HCT116 (cell line): ENCODE measurements at regions not wholly inside any gene's neighbourhood (a gene's known extent, or its start where the extent isn't known, plus 50 kb on each side); places are given as distances from the start of the nearest gene placed in this dataset.

Source experiments
- ATAC-seq: fragments of 200-7000 bp; cut with Tn5 transposase; 2 replicates; pipeline ENCODE4 v1.9.1; 2020; ENCODE audit warnings: mild to moderate bottlenecking, moderate library complexity
- BruUV-seq: library from RNA; stranded (reverse); fragments of 400-500 nt; replicated peaks from 2 replicates; lab custom pipeline; 2021; lab: Mats Ljungman, UMichigan
- CTCF ChIA-PET: fragments of 300-600 bp; sonication (Branson Sonifier 250); formaldehyde crosslinking; loops from one replicate; lab custom pipeline; 2021; ENCODE audit warnings: antibody characterized with exemption; lab: Charles Lee
- POLR2A ChIA-PET: fragments of 300-600, 350-600 bp; sonication (Branson Sonifier 250); formaldehyde crosslinking; loops from one replicate; lab custom pipeline; 2021; ENCODE audit warnings: antibody characterized with exemption; lab: Charles Lee
- RAD21 ChIA-PET, 2 experiments: fragments of 300-600 bp; sonication (Branson Sonifier 250); formaldehyde crosslinking; loops; one replicate each; lab custom pipeline; 2023; ENCODE audit warnings: low total read pairs in 2 of 2; ENCODE audit not compliant: uncharacterized antibody in 2 of 2, unreplicated experiment in 2 of 2, low non-redundant PET in 1 of 2; lab: Charles Lee
- DNase-seq: peaks from one replicate; pipeline ENCODE4 v3.0.0-alpha.2; 2010; ENCODE audit warnings: low read depth, low spot score
- H2AFZ ChIP-seq: fragments of 200-600 bp; shearing (Covaris generic), sonication (generic); 2 replicates; pipeline ENCODE4 v1.6.1; 2017; ENCODE audit warnings: low read depth, mixed run types, mixed read lengths, antibody characterized with exemption, low read length; ENCODE audit not compliant: poor library complexity, severe bottlenecking
- H3K27ac ChIP-seq: 2 replicates; pipeline ENCODE4 v1.5.1; 2012; ENCODE audit warnings: low read depth, low read length
- H3K27me3 ChIP-seq: fragments of 200-600 bp; sonication (generic); 2 replicates; pipeline ENCODE4 v1.6.1; 2016; ENCODE audit warnings: mixed run types, low read length, mixed read lengths; ENCODE audit not compliant: insufficient read depth
- H3K36me3 ChIP-seq, 2 experiments: fragments of 200-500 bp in 1 of 2; fragments of 200-600 bp in 1 of 2; sonication (Bioruptor generic) in 1 of 2; sonication (generic) in 1 of 2; 2 replicates each; pipeline versions ENCODE4 v1.5.1 to v1.6.1; 2014 to 2016; ENCODE audit warnings: low read length in 2 of 2, inconsistent platforms in 1 of 2, mixed read lengths in 1 of 2, mixed run types in 1 of 2; ENCODE audit not compliant: insufficient read depth in 2 of 2, control insufficient read depth in 1 of 2
- H3K4me1 ChIP-seq, 2 experiments: fragments of 200-600 bp in 1 of 2; sonication (generic) in 1 of 2; 2 replicates each; pipeline versions ENCODE4 v1.5.1 to v1.6.1; 2012 to 2017; ENCODE audit warnings: low read length in 2 of 2, inconsistent platforms in 1 of 2, mild to moderate bottlenecking in 1 of 2, mixed read lengths in 1 of 2, mixed run types in 1 of 2, moderate library complexity in 1 of 2; ENCODE audit not compliant: insufficient read depth in 2 of 2, control insufficient read depth in 1 of 2
- H3K4me2 ChIP-seq: fragments of 200-600 bp; sonication (generic); 2 replicates; pipeline ENCODE4 v1.6.1; 2017; ENCODE audit warnings: mixed run types, low read length, mixed read lengths
- H3K4me3 ChIP-seq, 2 experiments: fragments of 200-600 bp in 1 of 2; sonication (generic) in 1 of 2; replicated peaks in 1 of 2; 2 replicates each; pipeline ENCODE4 v1.5.1; 2011 to 2016; ENCODE audit warnings: low read length in 2 of 2, control low read depth in 1 of 2, low read depth in 1 of 2, mild to moderate bottlenecking in 1 of 2, mixed read lengths in 1 of 2, mixed run types in 1 of 2
- H3K79me2 ChIP-seq: fragments of 200-600 bp; sonication (generic); 2 replicates; pipeline ENCODE4 v1.6.1; 2017; ENCODE audit warnings: mild to moderate bottlenecking, mixed run types, low read length, moderate library complexity, mixed read lengths; ENCODE audit not compliant: insufficient read depth
- H3K9ac ChIP-seq: fragments of 200-600 bp; sonication (generic); 2 replicates; pipeline ENCODE4 v1.6.1; 2016; ENCODE audit warnings: low read length, mixed read lengths
- H3K9me2 ChIP-seq: fragments of 200-600 bp; sonication (generic), shearing (Covaris generic); 2 replicates; pipeline ENCODE4 v1.6.1; 2017; ENCODE audit warnings: mixed run types, mild to moderate bottlenecking, moderate library complexity; ENCODE audit not compliant: insufficient read depth
- H3K9me3 ChIP-seq, 2 experiments: fragments of 200-500 bp in 1 of 2; fragments of 200-600 bp in 1 of 2; sonication (Bioruptor generic) in 1 of 2; sonication (generic) in 1 of 2; 2 replicates each; pipeline ENCODE4 v1.6.1; 2014 to 2017; ENCODE audit warnings: low read length in 2 of 2, mixed read lengths in 2 of 2, inconsistent platforms in 1 of 2, low read depth in 1 of 2, mild to moderate bottlenecking in 1 of 2, mixed run types in 1 of 2, moderate library complexity in 1 of 2; ENCODE audit not compliant: control insufficient read depth in 1 of 2, insufficient read depth in 1 of 2
- H4K20me1 ChIP-seq: fragments of 200-600 bp; sonication (generic), shearing (Covaris generic); 2 replicates; pipeline ENCODE4 v1.6.1; 2017; ENCODE audit warnings: mixed run types, mild to moderate bottlenecking, moderate library complexity; ENCODE audit not compliant: insufficient read depth
- CBX3 ChIP-seq: IDR thresholded peaks from 2 replicates; pipeline ENCODE4 v1.6.1; 2012; ENCODE audit warnings: low read depth
- EGR1 ChIP-seq: IDR thresholded peaks from 2 replicates; pipeline ENCODE4 v1.6.1; 2012; ENCODE audit warnings: low read depth
- ELF1 ChIP-seq: IDR thresholded peaks from 2 replicates; pipeline ENCODE4 v1.6.1; 2012; ENCODE audit warnings: low read depth, borderline replicate concordance
- EZH2phosphoT487 ChIP-seq: fragments of 200-600 bp; IDR thresholded peaks from 2 replicates; pipeline ENCODE4 v1.6.1; 2018; ENCODE audit warnings: antibody characterized with exemption, borderline replicate concordance
- FOSL1 ChIP-seq: IDR thresholded peaks from 2 replicates; pipeline ENCODE4 v1.6.1; 2012; ENCODE audit warnings: low read depth
- POLR2A ChIP-seq: IDR thresholded peaks from 2 replicates; pipeline ENCODE4 v1.7.0; 2011; ENCODE audit warnings: borderline replicate concordance; ENCODE audit not compliant: insufficient read depth, insufficient read length; ENCODE audit errors: extremely low read depth
- SP1 ChIP-seq: IDR thresholded peaks from 2 replicates; pipeline ENCODE4 v1.6.1; 2012; ENCODE audit warnings: low read depth
- SRF ChIP-seq: IDR thresholded peaks from 2 replicates; pipeline ENCODE4 v1.6.1; 2012; ENCODE audit warnings: low read depth
- TCF7L2 ChIP-seq: IDR thresholded peaks from 2 replicates; pipeline ENCODE4 v1.7.0; 2011; ENCODE audit warnings: borderline replicate concordance, inconsistent platforms; ENCODE audit not compliant: insufficient read depth, insufficient read length; ENCODE audit errors: extremely low read depth
- ZNF274 ChIP-seq: fragments of 200-500 bp; sonication (Bioruptor generic); IDR thresholded peaks from 2 replicates; pipeline ENCODE4 v1.6.1; 2014; ENCODE audit warnings: mild to moderate bottlenecking, low read depth, low read length, inconsistent platforms
- intact Hi-C: fragments of 100-400 bp; cut with micrococcal nuclease; formaldehyde crosslinking; loops from 2 replicates; pipeline ENCODE4 v1.10.0; 2022
- TF ChIP-seq, protein P1 (sequence below): IDR thresholded peaks from 2 replicates; pipeline ENCODE4 v1.6.1; 2011; ENCODE audit warnings: mild to moderate bottlenecking, low read length, moderate library complexity; ENCODE audit not compliant: insufficient replicate concordance; ENCODE audit errors: extremely low read depth
- TF ChIP-seq, protein P2 (sequence below): IDR thresholded peaks from 2 replicates; pipeline ENCODE4 v1.6.1; 2012; ENCODE audit warnings: low read depth
- TF ChIP-seq, protein P3 (sequence below): IDR thresholded peaks from 2 replicates; pipeline ENCODE4 v1.6.1; 2012

DNA sequence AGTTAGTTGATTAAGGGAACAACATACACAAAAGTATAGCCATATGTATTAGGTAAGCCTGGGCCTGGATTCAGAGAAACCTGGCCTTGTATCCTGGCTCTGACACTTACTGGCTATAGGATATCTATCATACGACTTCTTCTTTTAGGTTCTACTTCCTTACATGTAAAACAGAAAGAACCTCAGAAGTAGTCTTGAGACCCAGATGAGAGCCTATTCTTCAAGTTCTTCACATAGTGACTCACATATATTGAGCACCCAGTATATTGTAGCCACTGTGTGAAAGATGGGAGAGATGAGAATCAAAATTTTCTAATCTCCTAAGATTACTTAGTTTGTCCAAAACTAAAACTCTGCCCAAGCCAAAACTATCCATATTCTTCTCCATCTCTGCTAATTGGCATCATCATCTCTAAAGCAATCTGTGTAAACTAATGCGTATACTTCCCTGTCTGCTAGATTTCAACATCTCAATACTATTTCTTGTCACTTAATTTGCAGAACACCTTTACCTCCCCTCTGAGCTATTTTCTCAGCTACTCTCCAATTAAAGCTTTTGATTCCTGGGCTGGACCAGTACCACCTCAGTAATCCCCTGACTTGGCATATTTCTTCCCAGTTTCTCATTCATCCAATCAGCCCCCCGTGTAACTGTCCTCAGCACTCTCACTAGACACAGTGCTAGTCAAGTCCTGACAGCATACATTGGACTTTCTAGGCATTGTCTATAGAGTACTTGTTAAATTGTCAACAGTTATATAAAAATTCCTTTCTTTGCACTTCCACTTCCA lies 53.5 kb upstream of the MET start:
- ChIA-PET POLR2A (no interaction called here), RAD21 (no interaction called here), CTCF (no interaction called here)
- Histone ChIP-seq H3K27ac (no peak overlapping the region), H3K36me3 (no peaks in the 10 kb centered on the region), H3K9ac (no peak overlapping the region), H3K4me2 (no peak overlapping the region), H2AFZ (peak overlapping the region; percentile 20), H3K9me2 (no peaks in the 10 kb centered on the region), H3K4me3 (no peak overlapping the region), H3K79me2 (no peaks in the 10 kb centered on the region), H3K4me1 (peaks cover 0 to 15% of the 10 kb centered on the region in 2 experiments; a peak in 2 of 4 replicates), H3K27me3 (no peaks in the 10 kb centered on the region), H4K20me1 (no peaks in the 10 kb centered on the region), H3K9me3 (no peaks in the 10 kb centered on the region)
- DNase-seq (no peak), ATAC-seq (no peak)
- TF ChIP-seq EZH2phosphoT487 (no peak), SRF (no peak), TCF7L2 (no peak), EGR1 (no peak), FOSL1 (no peak), SP1 (no peak), ZNF274 (no peak), ELF1 (no peak), CBX3 (no peak), POLR2A (no peak)
- TF ChIP-seq, protein P1, sequence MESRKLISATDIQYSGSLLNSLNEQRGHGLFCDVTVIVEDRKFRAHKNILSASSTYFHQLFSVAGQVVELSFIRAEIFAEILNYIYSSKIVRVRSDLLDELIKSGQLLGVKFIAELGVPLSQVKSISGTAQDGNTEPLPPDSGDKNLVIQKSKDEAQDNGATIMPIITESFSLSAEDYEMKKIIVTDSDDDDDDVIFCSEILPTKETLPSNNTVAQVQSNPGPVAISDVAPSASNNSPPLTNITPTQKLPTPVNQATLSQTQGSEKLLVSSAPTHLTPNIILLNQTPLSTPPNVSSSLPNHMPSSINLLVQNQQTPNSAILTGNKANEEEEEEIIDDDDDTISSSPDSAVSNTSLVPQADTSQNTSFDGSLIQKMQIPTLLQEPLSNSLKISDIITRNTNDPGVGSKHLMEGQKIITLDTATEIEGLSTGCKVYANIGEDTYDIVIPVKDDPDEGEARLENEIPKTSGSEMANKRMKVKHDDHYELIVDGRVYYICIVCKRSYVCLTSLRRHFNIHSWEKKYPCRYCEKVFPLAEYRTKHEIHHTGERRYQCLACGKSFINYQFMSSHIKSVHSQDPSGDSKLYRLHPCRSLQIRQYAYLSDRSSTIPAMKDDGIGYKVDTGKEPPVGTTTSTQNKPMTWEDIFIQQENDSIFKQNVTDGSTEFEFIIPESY = no peak
- TF ChIP-seq, protein P2, sequence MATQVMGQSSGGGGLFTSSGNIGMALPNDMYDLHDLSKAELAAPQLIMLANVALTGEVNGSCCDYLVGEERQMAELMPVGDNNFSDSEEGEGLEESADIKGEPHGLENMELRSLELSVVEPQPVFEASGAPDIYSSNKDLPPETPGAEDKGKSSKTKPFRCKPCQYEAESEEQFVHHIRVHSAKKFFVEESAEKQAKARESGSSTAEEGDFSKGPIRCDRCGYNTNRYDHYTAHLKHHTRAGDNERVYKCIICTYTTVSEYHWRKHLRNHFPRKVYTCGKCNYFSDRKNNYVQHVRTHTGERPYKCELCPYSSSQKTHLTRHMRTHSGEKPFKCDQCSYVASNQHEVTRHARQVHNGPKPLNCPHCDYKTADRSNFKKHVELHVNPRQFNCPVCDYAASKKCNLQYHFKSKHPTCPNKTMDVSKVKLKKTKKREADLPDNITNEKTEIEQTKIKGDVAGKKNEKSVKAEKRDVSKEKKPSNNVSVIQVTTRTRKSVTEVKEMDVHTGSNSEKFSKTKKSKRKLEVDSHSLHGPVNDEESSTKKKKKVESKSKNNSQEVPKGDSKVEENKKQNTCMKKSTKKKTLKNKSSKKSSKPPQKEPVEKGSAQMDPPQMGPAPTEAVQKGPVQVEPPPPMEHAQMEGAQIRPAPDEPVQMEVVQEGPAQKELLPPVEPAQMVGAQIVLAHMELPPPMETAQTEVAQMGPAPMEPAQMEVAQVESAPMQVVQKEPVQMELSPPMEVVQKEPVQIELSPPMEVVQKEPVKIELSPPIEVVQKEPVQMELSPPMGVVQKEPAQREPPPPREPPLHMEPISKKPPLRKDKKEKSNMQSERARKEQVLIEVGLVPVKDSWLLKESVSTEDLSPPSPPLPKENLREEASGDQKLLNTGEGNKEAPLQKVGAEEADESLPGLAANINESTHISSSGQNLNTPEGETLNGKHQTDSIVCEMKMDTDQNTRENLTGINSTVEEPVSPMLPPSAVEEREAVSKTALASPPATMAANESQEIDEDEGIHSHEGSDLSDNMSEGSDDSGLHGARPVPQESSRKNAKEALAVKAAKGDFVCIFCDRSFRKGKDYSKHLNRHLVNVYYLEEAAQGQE = no peak
- TF ChIP-seq, protein P3, sequence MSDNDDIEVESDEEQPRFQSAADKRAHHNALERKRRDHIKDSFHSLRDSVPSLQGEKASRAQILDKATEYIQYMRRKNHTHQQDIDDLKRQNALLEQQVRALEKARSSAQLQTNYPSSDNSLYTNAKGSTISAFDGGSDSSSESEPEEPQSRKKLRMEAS = no peak
- no TSS peak for BruUV-seq
- intact Hi-C loops = no loop called here
